Breast epithelium (tissue), 4 donors: ENCODE measurements at regions not wholly inside any gene's neighbourhood (a gene's known extent, or its start where the extent isn't known, plus 50 kb on each side); places are given as distances from the start of the nearest gene placed in this dataset.

Experiments used
- DNase-seq, 2 donors: peaks; one replicate each; pipeline ENCODE4 v3.0.0-alpha.2; 2019; ENCODE audit warnings: low spot score in 2 of 2
- H3K27ac ChIP-seq, 2 donors: fragments of 200-600 bp; sonication (generic) in 1 of 2; one replicate each; pipeline ENCODE4 v1.5.1; 2016 to 2019; ENCODE audit warnings: mild to moderate bottlenecking in 1 of 2
- H3K27me3 ChIP-seq, 2 donors: fragments of 200-600 bp; sonication (generic) in 1 of 2; one replicate each; pipeline versions ENCODE4 v1.5.1 to v1.6.0; 2017 to 2019; ENCODE audit warnings: control low read depth in 1 of 2, mild to moderate bottlenecking in 1 of 2
- H3K36me3 ChIP-seq: fragments of 200-600 bp; one replicate; pipeline ENCODE4 v1.5.1; 2019
- H3K4me1 ChIP-seq, 2 donors: fragments of 200-600 bp; sonication (generic); one replicate each; pipeline ENCODE4 v1.5.1; 2016 to 2019; ENCODE audit warnings: control low read depth in 1 of 2
- H3K4me3 ChIP-seq, 3 donors: fragments of 200-600 bp; sonication (generic); 1 replicate in 2 of 3; 2 replicates in 1 of 3; pipeline ENCODE4 v1.5.1; 2016 to 2019; ENCODE audit warnings: mild to moderate bottlenecking in 3 of 3, moderate library complexity in 2 of 3
- H3K9me3 ChIP-seq, 2 donors: fragments of 200-600 bp; sonication (generic) in 1 of 2; one replicate each; pipeline ENCODE4 v1.5.1; 2016 to 2019; ENCODE audit warnings: control low read depth in 1 of 2
- POLR2A ChIP-seq: fragments of 450-650 bp; IDR thresholded peaks from one replicate; pipeline ENCODE4 v1.6.1; 2016; ENCODE audit warnings: antibody characterized with exemption, mild to moderate bottlenecking, moderate library complexity
- POLR2AphosphoS5 ChIP-seq, 3 donors: sonication (generic); formaldehyde crosslinking; IDR thresholded peaks; one replicate each; pipeline ENCODE4 v1.6.1; 2017; ENCODE audit warnings: antibody characterized with exemption in 3 of 3
- intact Hi-C: fragments of 100-400 bp; cut with DNase I; formaldehyde crosslinking; loops from one replicate; pipeline ENCODE4 v1.15.1; 2023; ENCODE audit warnings: low total_unique reads
- TF ChIP-seq, protein P1 (sequence below), 3 donors: fragments of 450-650 bp; IDR thresholded peaks; one replicate each; pipeline ENCODE4 v1.5.1; 2016 to 2017; ENCODE audit warnings: antibody characterized with exemption in 3 of 3, mild to moderate bottlenecking in 3 of 3, moderate library complexity in 3 of 3

DNA sequence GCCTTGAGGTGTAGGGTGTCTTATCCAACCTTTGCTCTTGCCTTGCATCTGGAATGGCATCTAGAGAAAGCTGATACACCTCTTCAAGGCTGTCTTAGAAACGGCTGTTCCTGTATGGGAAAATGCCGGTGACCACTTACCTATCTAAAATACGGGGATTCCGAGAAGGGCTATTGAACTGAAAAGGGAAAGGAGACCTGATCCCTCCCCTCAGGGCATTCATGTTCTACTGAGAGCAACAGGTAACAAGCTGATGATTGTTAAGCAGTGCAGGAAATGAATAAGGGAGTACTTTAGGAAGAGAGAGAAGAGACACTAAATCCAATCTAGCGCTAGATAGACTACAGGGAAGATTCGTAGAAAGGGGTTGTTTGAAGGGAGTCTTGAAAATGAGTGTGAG lies 1388.1 kb downstream of the FAM181B start:
- no peaks in the 10 kb centered on the region for H3K4me1 ChIP-seq
- no peak for DNase-seq
- H3K36me3 ChIP-seq = no peaks in the 10 kb centered on the region
- no peak overlapping the region for H3K27ac ChIP-seq
- H3K9me3 ChIP-seq = no peaks in the 10 kb centered on the region
- TF ChIP-seq POLR2A (no peak), POLR2AphosphoS5 (IDR thresholded peaks at IDR 0.05) (no peak)
- TF ChIP-seq, protein P1, sequence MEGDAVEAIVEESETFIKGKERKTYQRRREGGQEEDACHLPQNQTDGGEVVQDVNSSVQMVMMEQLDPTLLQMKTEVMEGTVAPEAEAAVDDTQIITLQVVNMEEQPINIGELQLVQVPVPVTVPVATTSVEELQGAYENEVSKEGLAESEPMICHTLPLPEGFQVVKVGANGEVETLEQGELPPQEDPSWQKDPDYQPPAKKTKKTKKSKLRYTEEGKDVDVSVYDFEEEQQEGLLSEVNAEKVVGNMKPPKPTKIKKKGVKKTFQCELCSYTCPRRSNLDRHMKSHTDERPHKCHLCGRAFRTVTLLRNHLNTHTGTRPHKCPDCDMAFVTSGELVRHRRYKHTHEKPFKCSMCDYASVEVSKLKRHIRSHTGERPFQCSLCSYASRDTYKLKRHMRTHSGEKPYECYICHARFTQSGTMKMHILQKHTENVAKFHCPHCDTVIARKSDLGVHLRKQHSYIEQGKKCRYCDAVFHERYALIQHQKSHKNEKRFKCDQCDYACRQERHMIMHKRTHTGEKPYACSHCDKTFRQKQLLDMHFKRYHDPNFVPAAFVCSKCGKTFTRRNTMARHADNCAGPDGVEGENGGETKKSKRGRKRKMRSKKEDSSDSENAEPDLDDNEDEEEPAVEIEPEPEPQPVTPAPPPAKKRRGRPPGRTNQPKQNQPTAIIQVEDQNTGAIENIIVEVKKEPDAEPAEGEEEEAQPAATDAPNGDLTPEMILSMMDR (IDR thresholded peaks at IDR 0.05) = no peak
- H3K27me3 ChIP-seq = no peaks in the 10 kb centered on the region
- H3K4me3 ChIP-seq = no peak overlapping the region
- intact Hi-C loops = loop anchor here (10.0 kb wide), 1 partner anchor 1601 kb away; no protein-coding TSS in a partner anchor

DNA sequence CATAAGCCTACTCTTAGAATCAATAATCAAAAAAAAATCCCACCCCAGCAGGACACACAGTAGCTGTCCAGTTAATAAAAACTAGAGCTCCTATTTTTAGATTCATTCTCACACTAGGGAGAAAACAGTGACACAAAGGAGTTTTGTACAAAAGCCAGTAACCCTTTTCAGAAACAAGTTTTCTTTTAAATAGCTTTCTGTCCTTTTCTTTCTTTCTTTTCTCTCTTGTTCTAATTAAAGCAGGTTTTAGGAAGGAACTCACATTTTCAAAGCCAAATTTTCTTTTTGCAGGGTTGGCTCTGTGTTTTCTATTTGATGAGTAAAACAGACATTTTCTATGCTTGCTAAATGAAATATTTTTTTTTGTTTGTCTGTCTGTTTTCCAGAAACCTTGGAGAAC lies 1390.7 kb downstream of the FAM181B start:
- no peaks in the 10 kb centered on the region for H3K36me3 ChIP-seq
- H3K4me1 ChIP-seq = no peaks in the 10 kb centered on the region
- H3K27me3 ChIP-seq = no peaks in the 10 kb centered on the region
- no peaks in the 10 kb centered on the region for H3K9me3 ChIP-seq
- H3K27ac ChIP-seq = no peak overlapping the region
- TF ChIP-seq POLR2AphosphoS5 (IDR thresholded peaks at IDR 0.05) (no peak), POLR2A (no peak)
- TF ChIP-seq, protein P1 (IDR thresholded peaks at IDR 0.05) = no peak
- H3K4me3 ChIP-seq = no peak overlapping the region
- DNase-seq = no peak
- intact Hi-C loops = loop anchor here (10.0 kb wide), 1 partner anchor 1598 kb away; no protein-coding TSS in a partner anchor

DNA sequence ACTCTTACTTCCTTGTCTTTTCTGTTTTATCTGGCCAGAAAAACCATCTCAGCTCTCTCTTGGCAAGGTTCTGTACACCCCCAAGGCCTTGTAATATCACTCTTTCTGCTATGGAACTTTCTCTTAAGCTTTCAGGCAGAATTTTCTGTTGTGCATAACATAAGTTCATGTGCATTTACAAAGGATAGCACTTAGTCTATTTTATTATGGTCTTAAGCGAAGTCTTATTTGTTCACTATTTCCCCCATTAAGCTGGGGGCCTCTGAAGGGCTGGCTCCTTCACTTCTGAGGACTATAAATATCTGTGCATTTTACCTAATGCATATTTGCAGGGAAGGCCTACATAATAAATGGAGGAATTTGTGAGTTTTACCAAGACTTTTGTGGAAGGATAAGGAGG lies 1393.4 kb downstream of the FAM181B start:
- DNase-seq = no peak
- H3K27me3 ChIP-seq = no peaks in the 10 kb centered on the region
- no peaks in the 10 kb centered on the region for H3K9me3 ChIP-seq
- intact Hi-C loops = loop anchor here (10.0 kb wide), 1 partner anchor 1595 kb away; no protein-coding TSS in a partner anchor
- H3K27ac ChIP-seq = no peak overlapping the region
- H3K4me3 ChIP-seq = no peak overlapping the region
- no peak for TF ChIP-seq POLR2A
- TF ChIP-seq, protein P1 (IDR thresholded peaks at IDR 0.05) = no peak
- TF ChIP-seq POLR2AphosphoS5 (IDR thresholded peaks at IDR 0.05) = no peak
- H3K36me3 ChIP-seq = no peaks in the 10 kb centered on the region
- H3K4me1 ChIP-seq = no peaks in the 10 kb centered on the region

DNA sequence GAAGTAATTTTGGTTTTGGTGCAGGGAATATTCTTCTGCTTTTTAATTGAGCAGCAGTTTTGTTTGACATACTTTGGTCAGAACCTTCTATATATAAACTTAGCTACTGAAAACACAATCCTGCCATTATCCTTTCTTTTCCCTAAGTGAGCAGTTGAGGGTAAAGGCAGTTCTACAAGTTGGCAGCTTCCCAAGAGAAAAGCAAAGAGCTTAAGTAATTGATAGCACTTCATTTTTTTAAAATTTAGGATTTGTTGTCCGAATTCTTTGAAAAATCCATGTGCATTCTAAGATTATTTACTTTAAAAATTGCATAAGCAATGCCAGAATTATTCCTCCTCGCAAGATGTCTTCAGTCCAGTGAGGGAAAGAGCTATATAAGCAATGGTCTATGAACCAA lies 1394.1 kb downstream of the FAM181B start:
- intact Hi-C loops = no loop called here
- H3K4me3 ChIP-seq = no peak overlapping the region
- no peaks in the 10 kb centered on the region for H3K4me1 ChIP-seq
- H3K36me3 ChIP-seq = no peaks in the 10 kb centered on the region
- TF ChIP-seq POLR2A (no peak), POLR2AphosphoS5 (IDR thresholded peaks at IDR 0.05) (no peak)
- TF ChIP-seq, protein P1 (IDR thresholded peaks at IDR 0.05) = no peak
- no peaks in the 10 kb centered on the region for H3K27me3 ChIP-seq
- no peak overlapping the region for H3K27ac ChIP-seq
- no peak for DNase-seq
- no peaks in the 10 kb centered on the region for H3K9me3 ChIP-seq

DNA sequence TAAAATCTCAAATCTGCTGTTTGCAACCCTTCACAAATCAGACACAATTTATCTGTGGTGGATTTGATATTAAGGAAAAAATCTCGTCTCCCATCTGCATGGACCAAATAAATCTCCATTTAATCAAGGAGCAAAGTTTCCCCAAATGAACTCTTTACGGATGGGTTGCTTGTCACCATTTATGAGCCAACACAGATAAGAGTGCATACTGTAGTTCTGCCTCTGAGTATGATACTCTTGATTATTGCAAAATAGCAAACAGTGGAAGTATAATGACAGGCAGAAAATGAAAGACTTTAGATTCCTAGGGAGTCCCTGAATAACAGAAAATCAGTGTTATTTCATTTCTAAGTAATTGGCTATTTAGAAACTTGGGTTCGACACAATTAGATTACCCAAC lies 1395.9 kb downstream of the FAM181B start:
- Histone ChIP-seq H3K27me3 (no peaks in the 10 kb centered on the region), H3K9me3 (no peaks in the 10 kb centered on the region), H3K36me3 (no peaks in the 10 kb centered on the region), H3K4me1 (no peaks in the 10 kb centered on the region), H3K27ac (no peak overlapping the region), H3K4me3 (no peak overlapping the region)
- intact Hi-C loops = no loop called here
- TF ChIP-seq POLR2A (no peak), POLR2AphosphoS5 (IDR thresholded peaks at IDR 0.05) (no peak)
- TF ChIP-seq, protein P1 (IDR thresholded peaks at IDR 0.05) = no peak
- DNase-seq = no peak
